ENCODE measurements at regions not wholly inside any gene's neighbourhood (a gene's known extent, or its start where the extent isn't known, plus 50 kb on each side); places are given as distances from the start of the nearest gene placed in this dataset.

DNA sequence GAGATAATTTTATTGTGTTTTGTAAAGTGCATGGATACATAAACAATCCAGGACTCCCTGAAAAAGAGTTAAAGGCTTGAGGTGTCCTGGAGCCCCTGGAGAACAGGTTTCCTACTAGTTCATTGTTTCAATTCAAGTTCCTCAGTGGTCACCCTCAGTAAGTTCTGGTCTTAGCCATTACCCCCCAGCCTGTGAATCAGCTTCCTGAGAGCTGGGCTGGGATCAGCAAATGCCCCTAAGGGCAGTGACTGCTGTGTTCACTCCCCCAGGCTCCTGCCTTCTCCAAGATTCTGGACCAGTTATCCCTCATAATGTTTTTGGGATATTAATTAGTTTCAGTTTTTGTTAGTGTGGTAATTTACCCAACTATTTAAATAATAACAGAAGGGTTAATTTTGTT is 151.6 kb upstream of the PRSS58 start:
- H3K27me3 ChIP-seq: no peaks in the 10 kb centered on the region
- intact Hi-C loops (cut with DNase I): no loop called here
- H3K9me3 ChIP-seq: no peaks in the 10 kb centered on the region
- no peaks in the 10 kb centered on the region for H3K36me3 ChIP-seq
- DNase-seq (ENCODE audit: low spot score in 2 of 2): no peak
- no peak overlapping the region for H3K4me3 ChIP-seq
- TF ChIP-seq CTCF (IDR thresholded peaks at IDR 0.05): no peak
- no peak overlapping the region for H3K27ac ChIP-seq
- H3K4me1 ChIP-seq: no peaks in the 10 kb centered on the region

DNA sequence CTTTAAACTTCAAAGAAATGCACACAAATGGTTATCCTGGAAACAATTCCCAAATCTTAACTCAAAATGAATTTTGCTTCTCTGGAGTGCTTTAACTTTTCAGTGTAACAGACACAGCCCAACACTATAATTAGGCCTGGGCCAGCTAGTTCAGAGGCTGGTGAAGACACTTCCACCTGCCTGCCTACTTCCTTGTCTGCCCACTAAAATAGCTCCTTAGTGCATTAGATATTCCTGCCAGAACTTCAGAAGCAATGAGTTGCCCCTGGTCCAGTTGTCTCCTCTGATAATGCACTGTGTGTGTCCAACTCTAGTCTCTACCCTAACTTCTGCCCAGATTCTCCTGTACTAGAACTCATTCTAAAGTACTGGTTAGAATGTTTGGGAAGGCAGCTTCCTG is 150.9 kb upstream of the PRSS58 start:
- Histone ChIP-seq H3K9me3 (no peaks in the 10 kb centered on the region), H3K4me1 (no peaks in the 10 kb centered on the region), H3K27ac (no peak overlapping the region), H3K4me3 (no peak overlapping the region), H3K36me3 (no peaks in the 10 kb centered on the region), H3K27me3 (no peaks in the 10 kb centered on the region)
- DNase-seq (ENCODE audit: low spot score in 2 of 2): no peak
- intact Hi-C loops (cut with DNase I): no loop called here
- no peak for TF ChIP-seq CTCF (IDR thresholded peaks at IDR 0.05)

- no peak for TF ChIP-seq CTCF (IDR thresholded peaks at IDR 0.05)
- H3K27me3 ChIP-seq: no peaks in the 10 kb centered on the region
- no peak for DNase-seq (ENCODE audit: low spot score in 2 of 2)
- intact Hi-C loops (cut with DNase I): no loop called here
- H3K9me3 ChIP-seq: no peaks in the 10 kb centered on the region
- H3K27ac ChIP-seq: no peak overlapping the region
- peak overlapping the region in 1 of 2 donors; percentile 41 for H3K4me3 ChIP-seq
- no peaks in the 10 kb centered on the region for H3K36me3 ChIP-seq
- no peaks in the 10 kb centered on the region for H3K4me1 ChIP-seq
Measured at GRCh38 chr7:142407939-142408570, 150.2 kb upstream of the PRSS58 start.

- no peak overlapping the region for H3K27ac ChIP-seq
- no peaks in the 10 kb centered on the region for H3K27me3 ChIP-seq
- no peak for DNase-seq (ENCODE audit: low spot score in 2 of 2)
- H3K4me3 ChIP-seq: no peak overlapping the region
- intact Hi-C loops (cut with DNase I): no loop called here
- no peak for TF ChIP-seq CTCF (IDR thresholded peaks at IDR 0.05)
- H3K36me3 ChIP-seq: no peaks in the 10 kb centered on the region
- no peaks in the 10 kb centered on the region for H3K9me3 ChIP-seq
- H3K4me1 ChIP-seq: no peaks in the 10 kb centered on the region
Measured at GRCh38 chr7:142405122-142405765, 147.4 kb upstream of the PRSS58 start.

DNA sequence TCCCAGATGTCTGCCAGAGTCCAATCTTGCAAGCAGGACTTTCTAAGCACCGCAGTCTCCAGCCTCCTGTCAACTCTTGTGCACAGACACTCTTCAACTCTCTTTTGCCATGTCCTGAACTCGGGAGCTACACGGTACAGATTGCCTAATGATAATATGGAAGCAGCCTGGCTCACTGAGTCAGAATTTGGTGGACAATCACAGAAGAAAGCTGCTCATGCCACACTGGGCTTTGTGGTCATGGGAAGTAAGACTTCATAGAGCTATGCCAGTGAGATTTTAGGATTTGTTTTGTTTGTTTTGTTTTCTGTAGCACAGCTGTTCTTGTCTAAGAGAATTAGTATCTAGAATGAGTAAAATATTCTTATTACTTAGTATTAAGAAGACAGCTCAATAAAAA is 144.1 kb upstream of the PRSS58 start:
- no peaks in the 10 kb centered on the region for H3K36me3 ChIP-seq
- DNase-seq (ENCODE audit: low spot score in 2 of 2): no peak
- TF ChIP-seq CTCF (IDR thresholded peaks at IDR 0.05): no peak
- intact Hi-C loops (cut with DNase I): no loop called here
- no peaks in the 10 kb centered on the region for H3K9me3 ChIP-seq
- H3K27ac ChIP-seq: no peak overlapping the region
- no peaks in the 10 kb centered on the region for H3K27me3 ChIP-seq
- H3K4me1 ChIP-seq: no peaks in the 10 kb centered on the region
- no peak overlapping the region for H3K4me3 ChIP-seq

Data from ascending aorta (tissue), 2 donors.